H9 (cell line): ENCODE measurements at regions not wholly inside any gene's neighbourhood (a gene's known extent, or its start where the extent isn't known, plus 50 kb on each side); places are given as distances from the start of the nearest gene placed in this dataset.

ENCODE experiments used
- DNase-seq: peaks from one replicate; pipeline ENCODE4 v3.0.0-alpha.2; 2017
- H2AFZ ChIP-seq: one replicate; pipeline ENCODE4 v1.6.1; 2013; ENCODE audit warnings: mild to moderate bottlenecking, low read length, control low read depth, moderate library complexity
- H2AK5ac ChIP-seq: 2 replicates; pipeline ENCODE4 v1.6.1; 2013; ENCODE audit warnings: low read length, control low read depth, mixed read lengths; ENCODE audit not compliant: insufficient read length
- H2BK120ac ChIP-seq: one replicate; pipeline ENCODE4 v1.6.1; 2013; ENCODE audit warnings: low read depth, mild to moderate bottlenecking, low read length, control low read depth, inconsistent platforms; ENCODE audit not compliant: poor library complexity, severe bottlenecking
- H2BK12ac ChIP-seq: 2 replicates; pipeline ENCODE4 v1.6.1; 2013; ENCODE audit warnings: low read length, control low read depth, mixed read lengths, low read depth; ENCODE audit not compliant: insufficient read length
- H2BK15ac ChIP-seq: 2 replicates; pipeline ENCODE4 v1.6.1; 2013; ENCODE audit warnings: low read depth, low read length, control low read depth
- H2BK20ac ChIP-seq: one replicate; pipeline ENCODE4 v1.6.1; 2013; ENCODE audit warnings: low read depth, mild to moderate bottlenecking, low read length, control low read depth, inconsistent platforms; ENCODE audit not compliant: poor library complexity, severe bottlenecking
- H2BK5ac ChIP-seq: 2 replicates; pipeline ENCODE4 v1.6.1; 2013; ENCODE audit warnings: low read length, control low read depth, mixed read lengths; ENCODE audit not compliant: insufficient read length
- H3K14ac ChIP-seq: 2 replicates; pipeline ENCODE4 v1.6.1; 2013; ENCODE audit warnings: low read length, control low read depth; ENCODE audit not compliant: insufficient read depth
- H3K18ac ChIP-seq: 2 replicates; pipeline ENCODE4 v1.6.1; 2013; ENCODE audit warnings: low read depth, mild to moderate bottlenecking, mixed read lengths, low read length, control low read depth; ENCODE audit not compliant: insufficient read length
- H3K23ac ChIP-seq: 2 replicates; pipeline ENCODE4 v1.6.1; 2013; ENCODE audit warnings: low read length, control low read depth, mixed read lengths, low read depth; ENCODE audit not compliant: insufficient read length
- H3K23me2 ChIP-seq: 2 replicates; pipeline ENCODE4 v1.6.1; 2013; ENCODE audit warnings: low read depth, mild to moderate bottlenecking, mixed read lengths, low read length, control low read depth; ENCODE audit not compliant: insufficient read length, poor library complexity, severe bottlenecking
- H3K27ac ChIP-seq: 2 replicates; pipeline ENCODE4 v1.5.1; 2013; ENCODE audit warnings: low read length, control low read depth, mixed read lengths, low read depth; ENCODE audit not compliant: insufficient read length
- H3K27me3 ChIP-seq: 2 replicates; pipeline ENCODE4 v1.6.1; 2013; ENCODE audit warnings: low read length, control low read depth, inconsistent platforms; ENCODE audit not compliant: insufficient read depth
- H3K4ac ChIP-seq: 2 replicates; pipeline ENCODE4 v1.6.1; 2013; ENCODE audit warnings: low read depth, mild to moderate bottlenecking, control low read depth, inconsistent platforms, low read length, moderate library complexity
- H3K4me1 ChIP-seq: 2 replicates; pipeline ENCODE4 v1.6.1; 2013; ENCODE audit warnings: low read length, control low read depth, inconsistent platforms; ENCODE audit not compliant: insufficient read depth
- H3K4me2 ChIP-seq: 2 replicates; pipeline ENCODE4 v1.6.1; 2013; ENCODE audit warnings: low read length, control low read depth, mixed read lengths; ENCODE audit not compliant: insufficient read length, insufficient read depth
- H3K56ac ChIP-seq: 2 replicates; pipeline ENCODE4 v1.6.1; 2013; ENCODE audit warnings: low read depth, mild to moderate bottlenecking, mixed read lengths, low read length, control low read depth; ENCODE audit not compliant: insufficient read length
- H3K79me1 ChIP-seq: 2 replicates; pipeline ENCODE4 v1.6.1; 2013; ENCODE audit warnings: low read depth, mild to moderate bottlenecking, moderate library complexity, low read length, control low read depth, inconsistent platforms; ENCODE audit not compliant: insufficient read depth, poor library complexity, severe bottlenecking
- H3K79me2 ChIP-seq: 2 replicates; pipeline ENCODE4 v1.6.1; 2013; ENCODE audit warnings: low read length, control low read depth, inconsistent platforms; ENCODE audit not compliant: insufficient read depth
- H3K9ac ChIP-seq: 2 replicates; pipeline ENCODE4 v1.6.1; 2013; ENCODE audit warnings: low read length, control low read depth, mixed read lengths; ENCODE audit not compliant: insufficient read length; ENCODE audit errors: extremely low read depth
- H3K9me3 ChIP-seq: one replicate; pipeline ENCODE4 v1.6.1; 2013; ENCODE audit warnings: low read depth, low read length, inconsistent platforms; ENCODE audit not compliant: control insufficient read depth
- H3T11ph ChIP-seq: one replicate; pipeline ENCODE4 v1.6.1; 2013; ENCODE audit warnings: mild to moderate bottlenecking, low read length, control low read depth, inconsistent platforms
- H4K20me1 ChIP-seq: one replicate; pipeline ENCODE4 v1.6.1; 2013; ENCODE audit not compliant: control insufficient read depth, insufficient read length, insufficient read depth
- H4K5ac ChIP-seq: 2 replicates; pipeline ENCODE4 v1.6.1; 2013; ENCODE audit warnings: low read depth, mild to moderate bottlenecking, mixed read lengths, low read length, control low read depth; ENCODE audit not compliant: insufficient read length
- H4K8ac ChIP-seq: replicated peaks from 2 replicates; pipeline ENCODE4 v1.6.1; 2013; ENCODE audit warnings: low read length, control low read depth, mixed read lengths, low read depth; ENCODE audit not compliant: insufficient read length
- H4K91ac ChIP-seq: 2 replicates; pipeline ENCODE4 v1.6.1; 2013; ENCODE audit warnings: low read depth, mild to moderate bottlenecking, moderate library complexity, mixed read lengths, low read length, control low read depth; ENCODE audit not compliant: insufficient read length
- H3K27ac Mint-ChIP-seq, 3 experiments: 2 replicates in 2 of 3; 3 replicates in 1 of 3; pipeline ENCODE4 v1.8.0; 2020 to 2021; ENCODE audit warnings: mixed read lengths in 3 of 3, mild to moderate bottlenecking in 1 of 3, moderate library complexity in 1 of 3
- H3K27me3 Mint-ChIP-seq: 2 replicates; pipeline ENCODE4 v1.8.0; 2021; ENCODE audit warnings: low read depth, mild to moderate bottlenecking, moderate library complexity, mixed read lengths
- H3K36me3 Mint-ChIP-seq, 3 experiments: 2 replicates in 2 of 3; 3 replicates in 1 of 3; pipeline ENCODE4 v1.8.0; 2020 to 2021; ENCODE audit warnings: low read depth in 3 of 3, mixed read lengths in 3 of 3; ENCODE audit not compliant: insufficient read depth in 1 of 3
- H3K4me1 Mint-ChIP-seq, 2 experiments: 2 replicates each; pipeline ENCODE4 v1.8.0; 2020; ENCODE audit warnings: mixed read lengths in 2 of 2
- H3K4me3 Mint-ChIP-seq, 2 experiments: 2 replicates in 1 of 2; 3 replicates in 1 of 2; pipeline ENCODE4 v1.8.0; 2020 to 2021; ENCODE audit warnings: mild to moderate bottlenecking in 2 of 2, mixed read lengths in 2 of 2, moderate library complexity in 1 of 2
- H3K9me3 Mint-ChIP-seq, 2 experiments: 2 replicates in 1 of 2; 3 replicates in 1 of 2; pipeline ENCODE4 v1.8.0; 2020; ENCODE audit warnings: mild to moderate bottlenecking in 2 of 2, mixed read lengths in 2 of 2, moderate library complexity in 1 of 2
- WGBS: extraction: QIAGEN DNeasy Blood & Tissue Kit; methylation state at CpG from one replicate; pipeline ENCODE4 v1.1.7; 2013; ENCODE audit warnings: missing lambda C conversion rate, low lambda C conversion rate, mixed read lengths; ENCODE audit not compliant: insufficient read length; ENCODE audit errors: extremely low coverage; 5-methylcytosine and 5-hydroxymethylcytosine counted together
- TF ChIP-seq, protein P1 (sequence below): fragments of 200-600 bp; sonication (generic); conservative IDR thresholded peaks from 3 replicates; pipeline ENCODE4 v1.8.0; 2021; ENCODE audit warnings: antibody characterized with exemption, mild to moderate bottlenecking

- WGBS, result no CpG with 5 or more reads among the region's 2 CpGs
- Histone ChIP-seq H2BK12ac (no peak overlapping the region), H3T11ph (no peak overlapping the region), H3K27ac (no peak overlapping the region), H3K4me2 (no peak overlapping the region), H3K56ac (no peak overlapping the region), H3K23me2 (no peaks in the 10 kb centered on the region), H2AK5ac (no peak overlapping the region), H2AFZ (no peak overlapping the region), H3K23ac (no peak overlapping the region), H3K79me2 (no peaks in the 10 kb centered on the region), H3K79me1 (no peaks in the 10 kb centered on the region), H3K18ac (no peak overlapping the region), H3K4ac (no peak overlapping the region), H4K5ac (no peak overlapping the region), H2BK20ac (no peak overlapping the region), H4K20me1 (no peaks in the 10 kb centered on the region), H2BK15ac (no peak overlapping the region), H2BK5ac (no peak overlapping the region), H3K14ac (no peak overlapping the region), H3K9me3 (no peaks in the 10 kb centered on the region), H3K27me3 (no peaks in the 10 kb centered on the region), H3K9ac (no peak overlapping the region), H3K4me1 (no peaks in the 10 kb centered on the region; the same call in 1 of the 2 replicates), H2BK120ac (no peak overlapping the region), H4K91ac (no peak overlapping the region), H4K8ac (no peak overlapping the region)
- H3K9me3 Mint-ChIP-seq, result no peaks in the 10 kb centered on the region
- TF ChIP-seq, protein P1, sequence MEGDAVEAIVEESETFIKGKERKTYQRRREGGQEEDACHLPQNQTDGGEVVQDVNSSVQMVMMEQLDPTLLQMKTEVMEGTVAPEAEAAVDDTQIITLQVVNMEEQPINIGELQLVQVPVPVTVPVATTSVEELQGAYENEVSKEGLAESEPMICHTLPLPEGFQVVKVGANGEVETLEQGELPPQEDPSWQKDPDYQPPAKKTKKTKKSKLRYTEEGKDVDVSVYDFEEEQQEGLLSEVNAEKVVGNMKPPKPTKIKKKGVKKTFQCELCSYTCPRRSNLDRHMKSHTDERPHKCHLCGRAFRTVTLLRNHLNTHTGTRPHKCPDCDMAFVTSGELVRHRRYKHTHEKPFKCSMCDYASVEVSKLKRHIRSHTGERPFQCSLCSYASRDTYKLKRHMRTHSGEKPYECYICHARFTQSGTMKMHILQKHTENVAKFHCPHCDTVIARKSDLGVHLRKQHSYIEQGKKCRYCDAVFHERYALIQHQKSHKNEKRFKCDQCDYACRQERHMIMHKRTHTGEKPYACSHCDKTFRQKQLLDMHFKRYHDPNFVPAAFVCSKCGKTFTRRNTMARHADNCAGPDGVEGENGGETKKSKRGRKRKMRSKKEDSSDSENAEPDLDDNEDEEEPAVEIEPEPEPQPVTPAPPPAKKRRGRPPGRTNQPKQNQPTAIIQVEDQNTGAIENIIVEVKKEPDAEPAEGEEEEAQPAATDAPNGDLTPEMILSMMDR, result no peak
- no peaks in the 10 kb centered on the region for H3K36me3 Mint-ChIP-seq
- peaks cover 8 to 9% of the 10 kb centered on the region in 2 experiments for H3K4me1 Mint-ChIP-seq
- no peak overlapping the region for H3K27ac Mint-ChIP-seq
- DNase-seq, result no peak
- H3K4me3 Mint-ChIP-seq, result no peak overlapping the region
- H3K27me3 Mint-ChIP-seq, result no peaks in the 10 kb centered on the region
These were observed 849.4 kb downstream of the LRRTM4 start for GRCh38 chr2:76672798-76673197.
